ENCODE measurements at regions not wholly inside any gene's neighbourhood (a gene's known extent, or its start where the extent isn't known, plus 50 kb on each side); places are given as distances from the start of the nearest gene placed in this dataset.

DNA sequence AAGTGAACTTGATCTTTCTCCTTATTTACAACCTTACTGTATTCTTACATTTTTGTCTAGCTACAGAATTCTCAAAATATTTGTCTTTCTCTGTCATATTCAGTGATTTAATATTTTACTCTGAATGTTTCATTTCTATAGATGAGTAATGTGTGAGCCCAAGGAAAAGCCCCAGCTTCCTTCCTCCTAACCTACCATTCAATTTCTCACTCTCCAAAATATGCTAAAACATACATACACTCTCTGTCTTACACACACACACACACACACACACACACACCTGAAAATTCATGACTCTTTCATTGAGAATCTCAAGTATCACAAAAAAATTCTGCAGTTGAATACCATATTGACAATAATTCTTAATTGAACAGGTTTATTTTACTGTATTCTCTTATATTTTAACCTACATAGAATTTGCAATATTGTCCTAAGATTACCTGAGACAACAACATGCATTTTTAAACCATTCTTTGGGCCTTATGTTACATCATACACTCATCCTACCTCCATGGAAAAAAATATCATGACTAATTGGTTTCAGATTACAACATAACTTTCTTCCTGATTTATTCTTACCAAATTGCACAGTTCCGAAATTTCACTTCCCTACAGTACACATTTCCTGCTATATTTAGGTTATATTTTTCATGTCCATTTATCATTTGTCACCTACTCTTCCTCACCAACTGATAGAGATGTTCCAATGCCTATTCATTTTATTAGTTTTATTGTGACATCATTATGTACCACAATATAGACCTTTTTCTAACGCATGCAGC, 1965.6 kb upstream of the PCDH20 start:
- TF ChIP-seq CTCF (IDR thresholded peaks at IDR 0.05), result no peak
- TF ChIP-seq POLR2A (IDR thresholded peaks at IDR 0.05), result no peak

DNA sequence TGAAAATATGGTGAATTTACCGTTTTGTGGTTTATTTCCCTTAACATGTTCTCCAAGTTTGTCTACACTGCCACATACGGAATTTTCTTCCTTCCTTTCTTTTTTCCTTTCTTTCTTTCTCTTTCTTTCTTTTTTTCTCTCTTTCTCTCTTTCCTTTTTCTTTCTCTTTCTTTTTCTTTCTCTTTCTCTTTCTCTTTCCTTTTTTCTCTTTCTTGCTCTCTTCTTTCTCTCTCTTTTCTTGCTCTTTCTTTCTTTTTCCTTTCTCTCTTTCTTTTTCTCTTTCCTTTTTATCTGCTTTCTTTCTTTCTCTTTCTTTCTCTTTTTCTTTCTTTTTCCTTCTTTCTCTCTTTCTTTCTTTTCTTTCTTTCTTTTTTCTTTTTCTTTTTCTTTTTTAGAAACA, 1962.3 kb upstream of the PCDH20 start:
- TF ChIP-seq CTCF (IDR thresholded peaks at IDR 0.05) (no peak), EP300 (IDR thresholded peaks at IDR 0.05) (no peak), POLR2A (IDR thresholded peaks at IDR 0.05) (no peak)
- Histone ChIP-seq H3K27ac (no peak overlapping the region), H3K27me3 (no peaks in the 10 kb centered on the region), H3K4me3 (no peak overlapping the region), H3K4me1 (no peaks in the 10 kb centered on the region), H3K36me3 (no peaks in the 10 kb centered on the region), H3K9me3 (peaks cover 0 to 8% (median 0%) of the 10 kb centered on the region in 4 donors)
- DNase-seq (ENCODE audit: low spot score in 2 of 2), result no peak
- WGBS, 2 donors, result 77 to 88% methylated on average over 2 of the region's 2 CpGs

More for the DNA sequence above, 1965.6 kb upstream of the PCDH20 start:
- 90 to 93% methylated on average over 2 of the region's 2 CpGs for WGBS, 2 donors
- H3K4me1 ChIP-seq, result no peaks in the 10 kb centered on the region
- H3K27ac ChIP-seq, result no peak overlapping the region
- peaks cover 0 to 8% (median 0%) of the 10 kb centered on the region in 4 donors for H3K9me3 ChIP-seq
- H3K27me3 ChIP-seq, result no peaks in the 10 kb centered on the region
- H3K36me3 ChIP-seq, result no peaks in the 10 kb centered on the region
- H3K4me3 ChIP-seq, result no peak overlapping the region
- no peak for DNase-seq (ENCODE audit: low spot score in 2 of 2)

GRCh38 chr13:63370101-63370500, 1954.5 kb upstream of the PCDH20 start:
- H3K4me3 ChIP-seq, result no peak overlapping the region
- no peaks in the 10 kb centered on the region for H3K9me3 ChIP-seq
- no peaks in the 10 kb centered on the region for H3K36me3 ChIP-seq
- no peaks in the 10 kb centered on the region for H3K27me3 ChIP-seq
- 60 to 63% methylated on average over 1 of the region's 1 CpG for WGBS, 2 donors
- no peaks in the 10 kb centered on the region for H3K4me1 ChIP-seq
- no peak for TF ChIP-seq CTCF (IDR thresholded peaks at IDR 0.05)
- TF ChIP-seq POLR2A (IDR thresholded peaks at IDR 0.05), result no peak
- TF ChIP-seq EP300 (IDR thresholded peaks at IDR 0.05), result no peak
- DNase-seq (ENCODE audit: low spot score in 2 of 2), result no peak
- H3K27ac ChIP-seq, result no peak overlapping the region

GRCh38 chr13:63367522-63368198, 1952.0 kb upstream of the PCDH20 start:
- 69 to 80% methylated on average over 3 of the region's 3 CpGs for WGBS, 2 donors
- TF ChIP-seq POLR2A (IDR thresholded peaks at IDR 0.05) (no peak), EP300 (IDR thresholded peaks at IDR 0.05) (no peak), CTCF (IDR thresholded peaks at IDR 0.05) (no peak)
- Histone ChIP-seq H3K4me3 (no peak overlapping the region), H3K27me3 (no peaks in the 10 kb centered on the region), H3K36me3 (no peaks in the 10 kb centered on the region), H3K9me3 (no peaks in the 10 kb centered on the region), H3K27ac (no peak overlapping the region), H3K4me1 (no peaks in the 10 kb centered on the region)
- no peak for DNase-seq (ENCODE audit: low spot score in 2 of 2)

DNA sequence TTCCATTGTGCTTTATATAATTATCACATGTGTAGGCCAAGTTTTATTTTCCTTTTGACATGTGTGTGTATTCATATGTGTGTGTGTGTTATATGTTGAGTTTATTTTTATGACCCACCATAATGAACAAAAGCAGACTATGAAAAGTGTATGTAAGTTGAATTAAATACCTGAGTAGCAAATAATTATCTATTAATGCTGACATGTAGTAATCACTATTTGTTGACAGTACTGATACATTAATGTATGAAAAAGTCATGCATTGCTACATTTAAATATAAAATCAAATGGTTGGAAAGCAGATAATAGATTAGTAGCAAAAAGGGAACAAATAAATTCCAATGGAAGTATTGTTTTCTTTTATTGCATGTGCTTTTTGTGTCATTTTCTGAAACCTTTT, 1948.5 kb upstream of the PCDH20 start:
- Histone ChIP-seq H3K4me1 (no peaks in the 10 kb centered on the region), H3K36me3 (no peaks in the 10 kb centered on the region), H3K4me3 (no peak overlapping the region), H3K9me3 (no peaks in the 10 kb centered on the region), H3K27me3 (no peaks in the 10 kb centered on the region), H3K27ac (no peak overlapping the region)
- no peak for TF ChIP-seq EP300 (IDR thresholded peaks at IDR 0.05)
- no peak for TF ChIP-seq POLR2A (IDR thresholded peaks at IDR 0.05)
- TF ChIP-seq CTCF (IDR thresholded peaks at IDR 0.05), result no peak
- DNase-seq (ENCODE audit: low spot score in 2 of 2), result no peak
